ENCODE measurements at regions not wholly inside any gene's neighbourhood (a gene's known extent, or its start where the extent isn't known, plus 50 kb on each side); places are given as distances from the start of the nearest gene placed in this dataset.

DNA sequence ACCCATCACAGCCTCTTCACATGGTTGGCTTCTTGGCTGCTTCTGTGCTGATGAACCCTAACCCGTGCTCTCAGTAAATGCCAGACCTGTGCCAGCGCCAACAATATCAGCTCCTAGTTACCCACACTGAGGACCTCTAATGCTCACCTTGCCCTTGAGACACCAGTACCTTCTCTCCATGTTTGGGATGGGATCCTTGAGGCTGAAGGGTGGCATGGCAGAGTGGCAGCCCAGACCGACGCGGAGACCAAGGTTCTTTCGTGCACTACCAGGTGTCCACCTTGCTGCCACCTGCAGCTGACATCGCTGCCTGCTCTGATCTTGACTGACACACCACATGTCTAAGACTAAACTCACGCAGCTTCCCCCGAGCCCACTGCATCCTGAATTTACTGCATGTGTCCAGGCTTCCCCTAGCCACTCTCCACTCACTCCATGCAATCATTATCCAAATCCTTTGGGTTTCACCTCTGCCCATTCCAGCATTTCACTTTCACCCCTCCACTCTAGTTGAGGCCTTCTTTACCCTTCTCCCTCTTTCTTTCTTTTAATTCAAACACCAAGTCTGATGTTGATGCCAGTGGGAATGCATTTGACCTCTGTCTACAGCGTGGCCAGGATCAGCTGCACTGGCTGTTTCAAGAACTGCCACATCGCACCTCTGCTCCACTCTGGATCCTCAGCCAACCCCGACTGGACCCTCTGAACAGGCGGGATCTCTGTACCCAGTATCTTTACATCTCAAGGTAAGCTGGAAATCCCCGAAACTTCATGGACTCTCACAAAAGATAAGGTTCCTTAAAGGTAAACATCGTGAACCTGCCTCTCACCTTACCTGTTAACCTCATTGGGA is 294.9 kb downstream of the GLRX3 start:
- Histone ChIP-seq H3K18ac (ENCODE audit: insufficient read length, low read depth, low read length) (no peak overlapping the region), H4K5ac (ENCODE audit: insufficient read length, low read depth, low read length) (no peak overlapping the region), H3K79me1 (ENCODE audit: insufficient read depth, low read depth, low read length, poor library complexity, severe bottlenecking) (no peaks in the 10 kb centered on the region), H3K79me2 (ENCODE audit: insufficient read depth, low read length) (no peaks in the 10 kb centered on the region), H2BK15ac (ENCODE audit: low read depth, low read length) (no peak overlapping the region), H4K8ac (replicated peaks; ENCODE audit: insufficient read length, low read depth, low read length) (no peak overlapping the region), H4K20me1 (ENCODE audit: control insufficient read depth, insufficient read depth, insufficient read length) (no peaks in the 10 kb centered on the region), H2AK5ac (ENCODE audit: insufficient read length, low read length) (no peak overlapping the region), H3K27me3 (ENCODE audit: insufficient read depth, low read length) (no peaks in the 10 kb centered on the region; the same call in 1 of the 2 replicates), H3K4ac (ENCODE audit: low read depth, low read length) (no peak overlapping the region), H2BK20ac (ENCODE audit: low read depth, low read length, poor library complexity, severe bottlenecking) (no peak overlapping the region), H3K9me3 (ENCODE audit: control insufficient read depth, low read depth, low read length) (no peaks in the 10 kb centered on the region), H2BK12ac (ENCODE audit: insufficient read length, low read depth, low read length) (no peak overlapping the region), H3K4me1 (ENCODE audit: insufficient read depth, low read length) (no peaks in the 10 kb centered on the region), H3K23ac (ENCODE audit: insufficient read length, low read depth, low read length) (no peak overlapping the region), H3K23me2 (ENCODE audit: insufficient read length, low read depth, low read length, poor library complexity, severe bottlenecking) (no peaks in the 10 kb centered on the region), H3K14ac (ENCODE audit: insufficient read depth, low read length) (no peak overlapping the region; the same call in 1 of the 2 replicates), H3K9ac (ENCODE audit: extremely low read depth, insufficient read length, low read length) (no peak overlapping the region), H2BK5ac (ENCODE audit: insufficient read length, low read length) (no peak overlapping the region), H4K91ac (ENCODE audit: insufficient read length, low read depth, low read length) (no peak overlapping the region), H3K56ac (ENCODE audit: insufficient read length, low read depth, low read length) (no peak overlapping the region), H2AFZ (ENCODE audit: low read length) (no peak overlapping the region), H2BK120ac (ENCODE audit: low read depth, low read length, poor library complexity, severe bottlenecking) (no peak overlapping the region), H3T11ph (ENCODE audit: low read length) (no peak overlapping the region), H3K4me2 (ENCODE audit: insufficient read depth, insufficient read length, low read length) (no peak overlapping the region), H3K27ac (ENCODE audit: insufficient read length, low read depth, low read length) (no peak overlapping the region)
- Mint-ChIP-seq H3K27ac (peak overlapping the region in 1 of 3 experiments; percentile 79; a peak in 1 of 7 replicates), H3K9me3 (peaks cover 4 to 5% of the 10 kb centered on the region in 2 experiments; a peak in 3 of 5 replicates), H3K4me3 (no peak overlapping the region), H3K4me1 (no peaks in the 10 kb centered on the region), H3K27me3 (ENCODE audit: low read depth) (peaks cover 3% of the 10 kb centered on the region; the same call in 1 of the 2 replicates), H3K36me3 (ENCODE audit: insufficient read depth in 1 of 3, low read depth in 3 of 3) (no peaks in the 10 kb centered on the region)
- DNase-seq, result peak; percentile 4
- TF ChIP-seq CTCF (conservative IDR thresholded peaks at IDR 0.05), result no peak
- no CpG with 5 or more reads among the region's 15 CpGs for WGBS (ENCODE audit: extremely low coverage, insufficient read length, low lambda C conversion rate)

Measured in H9 (cell line).